GM19025 (cell line): ENCODE measurements at regions not wholly inside any gene's neighbourhood (a gene's known extent, or its start where the extent isn't known, plus 50 kb on each side); places are given as distances from the start of the nearest gene placed in this dataset.
"Not testable (repeated sequence)": the region's sequence is repeated elsewhere in the genome, so short reads cannot be mapped to it uniquely, and the experiment has no call there.

Experiments
- ATAC-seq: cut with Tn5 transposase; IDR thresholded peaks from one replicate; pipeline ENCODE4 v1.9.1; 2021; ENCODE audit warnings: mild to moderate bottlenecking, low read depth, moderate library complexity; ENCODE audit not compliant: unreplicated experiment

DNA sequence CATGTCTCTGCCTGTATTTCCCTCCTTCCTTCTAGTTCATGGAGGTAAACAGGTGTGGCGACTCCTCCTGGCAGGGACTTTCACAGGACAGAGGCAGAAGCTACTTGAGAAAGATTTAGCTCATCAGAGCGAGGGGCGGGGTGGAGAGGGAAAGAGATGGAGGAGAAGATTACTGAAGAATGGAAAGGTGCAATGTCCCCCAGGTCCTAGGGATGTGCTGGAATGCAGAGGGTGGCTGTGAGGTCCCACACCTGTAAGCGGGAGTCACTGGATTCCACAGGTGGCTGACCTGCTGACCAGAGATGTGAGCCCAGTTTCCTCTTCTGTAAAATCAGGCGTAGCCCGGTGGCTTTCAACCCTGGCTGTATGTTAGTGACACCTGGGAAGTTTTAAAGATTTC lies 199.2 kb upstream of the SULF2 start:
- no peak for ATAC-seq

DNA sequence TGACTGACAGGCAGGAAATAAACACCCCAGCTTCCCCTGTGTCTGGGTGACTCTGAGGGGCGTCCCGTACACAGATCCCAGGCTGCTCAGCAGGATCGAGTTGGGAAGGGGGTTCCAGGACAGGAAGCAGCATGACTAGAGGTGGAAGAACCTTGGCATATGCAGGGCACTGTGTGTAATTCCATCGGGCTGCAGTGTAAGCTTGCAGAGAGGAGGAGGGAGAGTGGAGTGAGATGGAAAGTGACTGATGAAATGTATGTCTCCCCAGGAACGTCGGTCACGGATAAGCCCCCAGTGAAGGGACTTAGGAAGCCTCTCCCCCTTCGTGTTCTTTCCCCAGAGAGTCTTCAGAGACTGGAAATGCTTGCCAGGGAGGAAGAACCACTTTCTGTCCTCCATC lies 198.4 kb upstream of the SULF2 start:
- ATAC-seq, result not testable (repeated sequence)

GRCh38 chr20:47982574-47983360 lies 197.5 kb upstream of the SULF2 start:
- ATAC-seq, result no peak

- ATAC-seq, result no peak
These were observed 195.9 kb upstream of the SULF2 start for GRCh38 chr20:47981222-47981621.

DNA sequence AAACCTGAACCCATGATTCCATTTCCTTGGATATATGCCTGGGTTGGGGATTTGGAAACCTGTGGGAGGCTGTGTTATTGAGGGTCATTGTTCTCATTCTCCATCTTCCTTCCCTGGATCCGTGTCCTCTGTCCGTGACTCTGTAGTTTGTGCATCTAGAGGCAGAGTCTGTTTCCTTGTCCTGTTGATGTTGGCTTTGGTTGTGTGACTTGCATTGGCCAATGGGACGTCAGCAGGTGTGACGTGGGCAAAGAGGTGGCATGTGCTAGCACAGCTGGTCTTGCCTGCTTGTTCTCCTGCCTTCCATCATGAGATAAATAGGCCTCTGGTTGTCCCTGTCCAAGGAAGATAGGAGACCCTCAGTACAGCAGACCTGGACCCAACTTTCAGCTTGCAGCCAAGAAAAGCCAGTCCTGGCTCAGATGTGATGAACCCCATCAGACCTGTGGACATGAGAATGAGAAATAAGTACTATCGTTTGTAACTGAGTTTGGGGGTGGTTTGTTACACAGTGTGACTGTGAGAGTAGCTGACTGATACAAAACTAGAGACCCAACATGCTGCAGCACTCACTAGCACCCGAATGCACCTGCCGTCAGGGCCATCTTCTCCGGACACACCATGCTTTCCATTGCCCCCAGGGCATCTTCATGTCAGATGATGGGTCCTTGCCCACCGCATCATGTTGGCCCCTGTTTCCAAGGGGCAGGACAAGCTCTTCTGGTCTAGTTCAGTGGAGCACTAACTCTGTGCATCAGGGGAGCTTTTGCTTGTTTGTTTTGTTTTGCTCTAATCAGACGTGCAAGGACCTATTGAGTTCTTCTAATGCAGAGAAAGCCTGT lies 195.3 kb upstream of the SULF2 start:
- no peak for ATAC-seq

GRCh38 chr20:47979361-47980095 lies 194.2 kb upstream of the SULF2 start:
- not testable (repeated sequence) for ATAC-seq

DNA sequence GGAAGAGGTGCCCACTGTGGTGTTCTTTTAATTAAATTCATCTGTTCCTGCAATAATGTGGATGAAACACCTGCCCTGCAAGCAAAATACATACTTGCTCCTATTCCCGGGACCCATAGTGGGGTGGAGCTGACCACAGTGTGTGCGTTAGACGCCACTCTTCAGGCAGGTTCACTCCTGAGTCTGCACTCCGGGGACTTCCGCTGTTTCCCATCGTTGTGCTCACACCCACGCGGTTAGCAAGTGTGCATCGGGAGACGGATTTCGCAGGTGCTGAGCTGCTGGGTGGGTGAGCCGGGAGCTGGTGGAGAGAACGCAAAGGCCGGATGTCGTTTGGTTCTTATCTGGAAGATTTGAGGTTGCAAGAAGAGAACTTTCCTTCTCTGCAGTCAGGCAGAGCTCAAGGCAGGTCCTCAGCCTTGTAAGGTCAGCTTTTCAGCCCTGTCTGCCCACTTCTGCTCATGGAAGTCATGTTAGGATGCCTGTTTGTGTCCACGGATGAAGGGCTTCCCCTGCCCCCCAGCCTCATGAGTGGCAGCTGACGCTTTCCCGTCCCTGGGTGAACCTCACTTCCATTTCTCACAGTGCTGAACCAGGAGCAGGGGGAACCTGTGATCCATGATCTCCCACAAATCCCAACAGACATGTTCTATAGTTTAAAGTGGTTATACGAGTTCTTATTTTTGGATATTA lies 193.3 kb upstream of the SULF2 start:
- ATAC-seq, result not testable (repeated sequence)

DNA sequence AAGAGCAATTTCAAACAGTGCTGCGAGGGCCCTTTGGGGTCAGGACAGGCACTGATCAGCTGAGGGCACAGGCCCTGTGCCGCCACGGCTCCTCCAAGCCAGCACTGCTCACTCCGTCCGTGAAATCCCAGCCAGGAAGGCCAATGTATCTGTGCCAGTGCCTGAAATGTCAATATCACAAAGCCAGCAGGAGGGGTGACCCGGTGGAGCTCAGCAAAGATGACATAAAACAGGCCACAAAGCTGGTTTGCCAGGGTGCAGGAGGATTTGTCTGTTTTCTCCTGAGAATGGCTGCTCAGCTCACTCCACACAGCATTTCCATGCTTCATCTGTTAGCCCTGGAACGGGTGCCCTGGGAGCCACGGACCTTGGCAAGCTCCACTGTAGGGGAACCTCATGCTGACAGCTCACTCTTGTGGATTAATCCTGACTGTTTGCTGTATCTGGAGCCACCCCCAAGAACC lies 192.5 kb upstream of the SULF2 start:
- ATAC-seq, result not testable (repeated sequence)

DNA sequence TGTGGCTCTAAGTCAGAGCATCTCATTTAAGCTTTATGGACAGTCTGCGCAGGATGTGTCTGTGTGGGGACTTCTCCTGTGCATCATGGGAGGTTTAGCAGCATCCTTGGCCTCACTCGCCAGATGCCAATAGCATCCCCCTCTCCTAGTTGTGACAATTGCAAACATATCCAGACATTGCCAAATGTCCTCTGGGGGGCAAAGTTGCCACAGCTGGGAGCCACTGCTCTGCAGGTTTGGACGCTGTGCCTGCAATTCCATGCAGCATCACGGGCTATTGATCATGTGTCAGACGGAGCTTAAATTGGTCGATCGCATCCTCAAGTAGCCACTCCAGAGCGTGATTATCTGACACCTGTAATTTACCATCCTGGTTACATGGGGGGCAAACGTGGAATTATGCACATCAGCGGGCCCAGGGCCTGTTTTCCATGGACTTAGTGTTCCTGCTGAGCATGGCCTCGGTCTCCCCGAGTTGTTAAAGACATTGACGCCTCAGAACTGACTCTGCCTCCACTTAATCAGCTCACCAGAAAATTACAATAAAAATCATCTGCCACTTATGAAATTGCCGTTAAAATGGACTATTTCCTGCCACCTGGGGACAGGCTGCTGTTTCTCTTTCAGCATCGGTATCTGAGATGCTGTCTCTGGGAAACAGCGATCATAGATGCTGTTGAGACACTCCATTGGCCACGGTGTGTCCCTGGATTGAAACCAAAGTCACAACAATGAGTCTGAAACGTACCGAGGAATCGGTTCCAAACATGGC lies 191.9 kb upstream of the SULF2 start:
- not testable (repeated sequence) for ATAC-seq

- no peak for ATAC-seq
These were observed 189.1 kb upstream of the SULF2 start for GRCh38 chr20:47974234-47974878.

GRCh38 chr20:47973519-47974233 lies 188.4 kb upstream of the SULF2 start:
- ATAC-seq, result no peak

GRCh38 chr20:47972916-47973309 lies 187.6 kb upstream of the SULF2 start:
- ATAC-seq, result no peak

GRCh38 chr20:47972297-47972915 lies 187.1 kb upstream of the SULF2 start:
- not testable (repeated sequence) for ATAC-seq

DNA sequence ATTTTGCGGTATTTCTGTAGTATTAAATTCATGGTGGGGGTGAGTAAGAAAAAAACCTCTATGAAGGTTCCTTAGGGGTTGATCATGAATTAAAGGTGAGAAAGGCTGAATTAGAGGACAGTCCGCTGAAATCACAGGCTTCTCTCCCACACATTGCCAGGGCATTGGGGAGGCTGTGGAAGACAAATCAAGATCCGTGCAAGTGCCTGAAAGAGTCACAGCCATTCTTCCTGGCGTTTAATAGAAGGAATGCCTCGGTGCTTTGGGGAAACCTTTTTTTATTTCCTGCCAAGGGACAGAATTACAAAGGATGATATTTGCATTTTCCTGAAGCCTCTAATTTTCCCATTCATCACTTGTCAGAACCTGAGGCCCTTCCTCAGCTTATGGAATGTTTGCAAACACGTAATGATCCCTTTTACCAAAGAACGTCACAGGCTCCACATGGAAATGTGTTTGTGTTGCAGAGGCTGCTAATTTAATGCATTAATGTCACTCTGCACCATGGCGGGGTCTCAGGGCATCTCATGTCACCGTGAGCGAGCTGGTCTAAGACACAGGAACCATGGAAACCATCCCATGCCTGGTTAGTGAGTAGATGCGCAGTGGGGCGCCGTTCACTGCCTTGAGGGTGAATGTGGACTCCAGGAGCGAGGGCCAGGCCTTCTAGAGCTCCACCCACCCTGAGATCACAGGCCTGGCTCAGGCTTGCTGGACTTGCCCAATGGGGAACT lies 185.9 kb upstream of the SULF2 start:
- no peak for ATAC-seq

- ATAC-seq, result no peak
These were observed 185.1 kb upstream of the SULF2 start for GRCh38 chr20:47970282-47970903.

DNA sequence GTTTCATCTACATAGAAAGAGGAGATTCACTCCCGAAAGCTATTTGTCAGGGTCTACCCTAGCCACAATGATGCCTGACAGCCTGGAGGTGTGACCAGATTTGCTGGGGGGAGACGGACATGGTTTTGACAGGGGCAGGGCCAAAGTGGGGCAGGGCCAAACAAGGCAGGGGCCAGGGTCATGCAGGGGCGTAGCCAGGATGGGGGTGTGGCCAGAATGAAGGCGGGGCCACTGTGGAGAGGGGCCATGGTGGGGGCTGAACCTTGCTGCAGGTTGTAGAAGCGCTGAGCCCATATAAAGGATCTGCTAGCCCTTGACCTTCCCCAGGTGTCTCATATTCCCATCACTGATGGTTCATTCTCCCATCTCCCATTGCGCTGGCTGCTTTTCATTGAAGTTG lies 184.1 kb upstream of the SULF2 start:
- ATAC-seq, result no peak
